ENCODE measurements at regions not wholly inside any gene's neighbourhood (a gene's known extent, or its start where the extent isn't known, plus 50 kb on each side); places are given as distances from the start of the nearest gene placed in this dataset.

- no peaks in the 10 kb centered on the region for H3K9me3 Mint-ChIP-seq
- no peak for TF ChIP-seq CTCF (IDR thresholded peaks at IDR 0.05; ENCODE audit: unreplicated experiment in 3 of 3)
- no peaks in the 10 kb centered on the region for H3K36me3 Mint-ChIP-seq (ENCODE audit: low read depth)
- no peak overlapping the region for H3K4me3 Mint-ChIP-seq
- no peak overlapping the region for H3K27ac Mint-ChIP-seq
- H3K27me3 Mint-ChIP-seq (ENCODE audit: low read depth): no peaks in the 10 kb centered on the region
- H3K4me1 Mint-ChIP-seq: no peaks in the 10 kb centered on the region
Measured at GRCh38 chr18:25962919-25963318, 127.5 kb downstream of the SS18 start.

- Mint-ChIP-seq H3K4me3 (no peak overlapping the region), H3K36me3 (ENCODE audit: low read depth) (no peaks in the 10 kb centered on the region), H3K9me3 (no peaks in the 10 kb centered on the region), H3K4me1 (no peaks in the 10 kb centered on the region), H3K27ac (no peak overlapping the region), H3K27me3 (ENCODE audit: low read depth) (no peaks in the 10 kb centered on the region)
- no peak for TF ChIP-seq CTCF (IDR thresholded peaks at IDR 0.05; ENCODE audit: unreplicated experiment in 3 of 3)
Measured at GRCh38 chr18:25962176-25962575, 128.2 kb downstream of the SS18 start.

- H3K27ac Mint-ChIP-seq: no peak overlapping the region
- H3K36me3 Mint-ChIP-seq (ENCODE audit: low read depth): no peaks in the 10 kb centered on the region
- H3K4me3 Mint-ChIP-seq: no peak overlapping the region
- H3K27me3 Mint-ChIP-seq (ENCODE audit: low read depth): no peaks in the 10 kb centered on the region
- TF ChIP-seq CTCF (IDR thresholded peaks at IDR 0.05; ENCODE audit: unreplicated experiment in 3 of 3): no peak
- no peaks in the 10 kb centered on the region for H3K4me1 Mint-ChIP-seq
- no peaks in the 10 kb centered on the region for H3K9me3 Mint-ChIP-seq
Measured at GRCh38 chr18:25957017-25957416, 133.4 kb downstream of the SS18 start.

- TF ChIP-seq CTCF (IDR thresholded peaks at IDR 0.05; ENCODE audit: unreplicated experiment in 3 of 3): no peak
Measured at GRCh38 chr18:25953111-25953510, 137.3 kb downstream of the SS18 start.

GRCh38 chr18:25950321-25950720 lies 140.1 kb downstream of the SS18 start:
- Mint-ChIP-seq H3K9me3 (no peaks in the 10 kb centered on the region), H3K4me3 (no peak overlapping the region), H3K27me3 (ENCODE audit: low read depth) (peaks cover 4% of the 10 kb centered on the region), H3K4me1 (no peaks in the 10 kb centered on the region), H3K36me3 (ENCODE audit: low read depth) (no peaks in the 10 kb centered on the region), H3K27ac (no peak overlapping the region)
- TF ChIP-seq CTCF (IDR thresholded peaks at IDR 0.05; ENCODE audit: unreplicated experiment in 3 of 3): no peak

More at GRCh38 chr18:25953111-25953510, 137.3 kb downstream of the SS18 start:
- no peak overlapping the region for H3K27ac Mint-ChIP-seq
- H3K27me3 Mint-ChIP-seq (ENCODE audit: low read depth): peaks cover 4% of the 10 kb centered on the region
- H3K9me3 Mint-ChIP-seq: no peaks in the 10 kb centered on the region
- H3K4me1 Mint-ChIP-seq: no peaks in the 10 kb centered on the region
- no peak overlapping the region for H3K4me3 Mint-ChIP-seq
- no peaks in the 10 kb centered on the region for H3K36me3 Mint-ChIP-seq (ENCODE audit: low read depth)

GRCh38 chr18:25946540-25946939 lies 143.9 kb downstream of the SS18 start:
- H3K9me3 Mint-ChIP-seq: no peaks in the 10 kb centered on the region

More at GRCh38 chr18:25946540-25946939, 143.9 kb downstream of the SS18 start:
- Mint-ChIP-seq H3K27me3 (ENCODE audit: low read depth) (peaks cover 4% of the 10 kb centered on the region), H3K4me1 (no peaks in the 10 kb centered on the region), H3K36me3 (ENCODE audit: low read depth) (no peaks in the 10 kb centered on the region), H3K27ac (no peak overlapping the region), H3K4me3 (no peak overlapping the region)
- no peak for TF ChIP-seq CTCF (IDR thresholded peaks at IDR 0.05; ENCODE audit: unreplicated experiment in 3 of 3)
